ENCODE measurements at regions not wholly inside any gene's neighbourhood (a gene's known extent, or its start where the extent isn't known, plus 50 kb on each side); places are given as distances from the start of the nearest gene placed in this dataset.

DNA sequence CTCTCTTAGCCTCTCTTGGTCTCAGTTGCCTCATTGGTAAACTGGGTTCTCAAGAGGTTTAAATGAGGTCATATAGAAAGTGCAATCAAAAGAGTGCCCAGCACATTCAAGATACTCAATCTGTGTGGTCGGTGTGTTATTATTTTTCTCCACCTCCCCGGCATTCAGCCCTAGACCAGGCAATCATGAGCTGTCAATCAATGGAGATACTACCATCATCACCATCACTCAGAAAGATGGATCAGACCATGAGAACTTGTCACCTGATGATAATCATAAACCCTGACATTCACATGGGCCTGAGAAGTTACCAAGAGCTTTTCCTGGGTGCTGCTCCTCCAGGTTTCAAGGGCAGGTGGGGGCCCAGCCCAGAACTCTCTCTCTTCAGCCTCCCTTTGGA is 166.1 kb downstream of the MN1 start:
- Histone ChIP-seq H3K36me3 (no peaks in the 10 kb centered on the region), H3K27me3 (no peaks in the 10 kb centered on the region), H3K4me1 (ENCODE audit: insufficient read depth) (no peaks in the 10 kb centered on the region), H3K27ac (no peak overlapping the region), H3K9me3 (no peaks in the 10 kb centered on the region), H3K4me3 (no peak overlapping the region)
- 85 to 89% (median 88%) methylated on average over 2 of the region's 2 CpGs for WGBS, 3 donors
- no peak for TF ChIP-seq POLR2A (IDR thresholded peaks at IDR 0.05)
- TF ChIP-seq, protein P1, sequence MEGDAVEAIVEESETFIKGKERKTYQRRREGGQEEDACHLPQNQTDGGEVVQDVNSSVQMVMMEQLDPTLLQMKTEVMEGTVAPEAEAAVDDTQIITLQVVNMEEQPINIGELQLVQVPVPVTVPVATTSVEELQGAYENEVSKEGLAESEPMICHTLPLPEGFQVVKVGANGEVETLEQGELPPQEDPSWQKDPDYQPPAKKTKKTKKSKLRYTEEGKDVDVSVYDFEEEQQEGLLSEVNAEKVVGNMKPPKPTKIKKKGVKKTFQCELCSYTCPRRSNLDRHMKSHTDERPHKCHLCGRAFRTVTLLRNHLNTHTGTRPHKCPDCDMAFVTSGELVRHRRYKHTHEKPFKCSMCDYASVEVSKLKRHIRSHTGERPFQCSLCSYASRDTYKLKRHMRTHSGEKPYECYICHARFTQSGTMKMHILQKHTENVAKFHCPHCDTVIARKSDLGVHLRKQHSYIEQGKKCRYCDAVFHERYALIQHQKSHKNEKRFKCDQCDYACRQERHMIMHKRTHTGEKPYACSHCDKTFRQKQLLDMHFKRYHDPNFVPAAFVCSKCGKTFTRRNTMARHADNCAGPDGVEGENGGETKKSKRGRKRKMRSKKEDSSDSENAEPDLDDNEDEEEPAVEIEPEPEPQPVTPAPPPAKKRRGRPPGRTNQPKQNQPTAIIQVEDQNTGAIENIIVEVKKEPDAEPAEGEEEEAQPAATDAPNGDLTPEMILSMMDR (IDR thresholded peaks at IDR 0.05): no peak
- DNase-seq: no peak
- intact Hi-C loops (cut with DNase I): no loop called here

DNA sequence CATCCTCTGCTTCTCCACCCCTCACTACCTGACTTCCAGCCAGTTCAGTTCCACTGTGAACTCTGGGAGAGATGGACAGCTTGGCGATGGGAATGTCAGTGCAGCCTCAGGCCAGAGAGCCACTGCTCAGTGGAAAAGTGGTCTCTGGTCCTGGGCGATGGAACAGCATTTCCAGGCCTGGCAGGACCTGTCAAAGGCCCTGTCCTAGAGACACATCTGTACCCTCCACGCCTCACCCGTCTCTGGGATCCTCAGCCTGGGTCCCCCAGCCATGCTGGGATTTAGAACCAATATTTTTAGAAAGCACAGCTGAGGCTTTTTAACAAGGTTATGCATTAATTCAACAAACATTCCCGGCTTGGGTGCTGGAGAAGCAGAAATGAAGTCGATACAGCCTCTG is 165.7 kb downstream of the MN1 start:
- intact Hi-C loops (cut with DNase I): no loop called here
- no peaks in the 10 kb centered on the region for H3K4me1 ChIP-seq (ENCODE audit: insufficient read depth)
- no peaks in the 10 kb centered on the region for H3K36me3 ChIP-seq
- TF ChIP-seq POLR2A (IDR thresholded peaks at IDR 0.05) (no peak), EP300 (IDR thresholded peaks at IDR 0.05) (no peak)
- TF ChIP-seq, protein P1 (IDR thresholded peaks at IDR 0.05): no peak
- H3K4me3 ChIP-seq: no peak overlapping the region
- WGBS, 3 donors: 75 to 85% (median 81%) methylated on average over 6 of the region's 6 CpGs
- peak in 1 of 5 donors; percentile 16 for DNase-seq
- H3K27me3 ChIP-seq: no peaks in the 10 kb centered on the region
- H3K9me3 ChIP-seq: no peaks in the 10 kb centered on the region
- H3K27ac ChIP-seq: no peak overlapping the region

DNA sequence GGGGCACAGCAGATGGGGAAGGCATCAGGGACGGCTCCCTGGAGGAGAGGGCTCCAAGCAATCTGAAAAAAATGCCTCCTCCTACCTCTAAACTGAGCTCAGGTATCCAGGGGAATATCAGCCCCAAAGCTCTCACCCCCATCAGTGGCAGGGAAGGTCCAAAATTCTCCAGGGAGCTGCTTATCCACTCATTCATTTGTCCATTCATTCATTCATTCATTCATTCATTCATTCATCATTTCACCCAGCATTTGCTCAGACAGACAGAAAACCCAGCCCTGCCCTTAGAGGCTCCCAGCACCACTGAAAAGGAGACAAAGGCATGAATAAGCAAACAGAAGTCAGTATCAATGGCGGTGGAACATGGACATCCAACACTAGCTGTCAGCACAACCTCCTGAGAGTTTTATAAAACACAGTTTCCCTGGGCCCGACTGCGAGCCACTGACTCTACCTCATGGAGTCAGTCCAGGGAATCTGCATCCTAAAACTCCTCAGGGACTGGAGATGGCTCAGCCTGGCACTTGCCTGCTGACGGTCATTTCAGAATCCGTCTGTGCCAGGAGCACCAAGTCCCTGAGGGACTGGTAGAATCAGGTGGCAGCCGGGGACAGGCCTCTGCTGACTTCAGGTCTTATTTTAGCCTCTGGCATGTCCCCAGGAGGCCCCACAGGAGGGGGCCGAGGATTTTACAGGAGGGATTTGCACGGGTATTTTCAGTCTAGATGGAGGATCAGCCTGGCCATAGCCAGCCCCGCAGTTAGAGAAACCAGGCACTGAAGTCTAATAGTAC is 164.6 kb downstream of the MN1 start:
- WGBS, 3 donors: 69 to 84% (median 78%) methylated on average over 9 to 10 of the region's 10 CpGs
- no peaks in the 10 kb centered on the region for H3K9me3 ChIP-seq
- H3K27me3 ChIP-seq: no peaks in the 10 kb centered on the region
- H3K27ac ChIP-seq: no peak overlapping the region
- no peak for TF ChIP-seq POLR2A (IDR thresholded peaks at IDR 0.05)
- TF ChIP-seq EP300 (IDR thresholded peaks at IDR 0.05): no peak
- TF ChIP-seq, protein P1 (IDR thresholded peaks at IDR 0.05): no peak
- no peaks in the 10 kb centered on the region for H3K36me3 ChIP-seq
- no peaks in the 10 kb centered on the region for H3K4me1 ChIP-seq (ENCODE audit: insufficient read depth)
- intact Hi-C loops (cut with DNase I): no loop called here
- no peak overlapping the region for H3K4me3 ChIP-seq
- DNase-seq: no peak

DNA sequence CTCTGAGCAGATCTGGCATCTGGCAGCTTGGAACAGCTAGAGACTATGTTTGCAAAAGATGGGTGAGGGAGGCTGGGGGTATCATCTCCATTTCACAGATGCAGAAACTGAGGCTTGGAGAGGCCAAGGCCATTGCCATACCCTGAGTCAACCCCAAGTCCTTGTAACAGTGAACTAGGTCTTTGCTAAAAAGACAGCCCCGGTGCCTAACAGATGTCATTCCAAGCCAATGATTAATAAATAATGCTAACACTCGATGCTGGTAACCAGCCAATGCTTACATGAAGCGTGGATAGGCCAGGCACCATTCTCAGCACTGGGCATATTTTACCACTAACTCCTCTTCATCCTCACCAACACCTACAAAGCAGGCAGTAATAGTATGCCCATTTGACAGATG is 164.0 kb downstream of the MN1 start:
- intact Hi-C loops (cut with DNase I): no loop called here
- WGBS, 3 donors: 43 to 66% (median 65%) methylated on average over 3 of the region's 3 CpGs
- DNase-seq: no peak
- Histone ChIP-seq H3K36me3 (no peaks in the 10 kb centered on the region), H3K27me3 (no peaks in the 10 kb centered on the region), H3K9me3 (no peaks in the 10 kb centered on the region), H3K27ac (no peak overlapping the region), H3K4me3 (no peak overlapping the region), H3K4me1 (ENCODE audit: insufficient read depth) (no peaks in the 10 kb centered on the region)
- TF ChIP-seq, protein P1 (IDR thresholded peaks at IDR 0.05): no peak
- TF ChIP-seq EP300 (IDR thresholded peaks at IDR 0.05): no peak
- no peak for TF ChIP-seq POLR2A (IDR thresholded peaks at IDR 0.05)
